ENCODE measurements at regions not wholly inside any gene's neighbourhood (a gene's known extent, or its start where the extent isn't known, plus 50 kb on each side); places are given as distances from the start of the nearest gene placed in this dataset.

DNA sequence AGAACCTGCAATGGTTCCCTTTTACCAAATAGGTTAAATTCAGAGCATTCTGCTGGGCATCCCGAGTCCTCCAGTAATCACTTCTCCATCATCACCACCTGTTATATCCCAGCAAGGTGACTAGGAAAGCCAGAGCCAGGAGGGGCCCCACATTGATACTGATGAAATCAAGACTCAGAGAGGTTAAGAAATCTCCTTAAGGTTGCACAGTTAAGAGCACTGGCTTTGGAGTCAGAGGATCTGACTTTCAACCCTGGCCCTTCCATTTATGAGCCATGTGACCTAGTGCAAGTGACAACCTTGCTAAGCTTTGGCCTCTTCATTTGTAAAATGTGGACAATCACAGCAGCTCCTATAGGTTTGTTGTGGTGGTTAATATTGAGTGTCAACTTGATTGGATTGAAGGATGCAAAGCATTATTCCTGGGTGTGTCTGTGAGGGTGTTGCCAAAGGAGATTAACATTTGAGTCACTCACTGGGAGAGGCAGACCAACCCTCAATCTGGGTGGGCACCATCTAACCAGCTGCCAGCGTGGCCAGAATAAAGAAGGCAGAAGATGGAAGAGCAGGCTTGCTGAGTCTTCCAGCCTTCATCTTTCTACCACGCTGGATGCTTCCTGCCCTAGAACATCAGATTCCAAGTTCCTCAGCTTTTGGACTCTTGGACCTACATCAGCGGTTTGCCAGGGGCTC lies 194.2 kb upstream of the ASIC2 start (continued):
- TF ChIP-seq GABPA (IDR thresholded peaks at IDR 0.05 in 1 of 2, conservative IDR thresholded peaks at IDR 0.05 in 1 of 2) (no peak), EGR1 (IDR thresholded peaks at IDR 0.05; ENCODE audit: low read depth in 2 of 2) (no peak), YY1 (IDR thresholded peaks at IDR 0.05) (no peak), SP1 (IDR thresholded peaks at IDR 0.05) (no peak), HNF4G (IDR thresholded peaks at IDR 0.05) (no peak), TAF1 (conservative IDR thresholded peaks at IDR 0.05) (no peak)

DNA sequence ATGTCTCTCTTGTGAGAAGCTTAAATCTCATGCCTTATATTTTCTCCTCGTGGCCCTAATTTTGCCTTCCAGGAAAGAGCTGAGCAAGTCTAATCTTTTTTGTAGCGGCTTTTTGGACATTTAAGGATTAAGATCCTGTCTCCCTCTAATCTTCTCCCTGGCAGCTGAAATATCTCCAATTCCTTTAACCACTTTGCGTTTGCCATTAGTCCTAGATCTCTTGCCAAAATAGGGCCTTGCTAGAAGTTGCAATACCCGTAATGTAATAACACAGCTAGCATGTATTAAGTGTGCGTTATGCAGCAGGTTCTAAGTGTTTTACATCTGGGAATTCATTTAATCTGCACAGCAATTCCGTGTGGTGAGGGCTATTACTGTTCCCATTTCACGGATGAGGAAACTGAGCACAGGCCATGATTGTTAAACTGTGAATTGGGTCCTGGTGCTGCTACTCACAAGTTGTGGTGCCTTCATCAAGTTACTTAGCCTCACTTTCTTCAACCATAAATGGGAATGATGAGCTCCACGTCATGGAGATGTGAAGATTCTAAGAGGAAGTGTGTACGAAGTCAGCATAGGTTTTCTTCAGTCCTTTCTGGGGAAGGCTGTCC lies 198.9 kb upstream of the ASIC2 start:
- WGBS, result 80% methylated on average over 9 of the region's 9 CpGs
- no peaks in the 10 kb centered on the region for H3K9me3 ChIP-seq (ENCODE audit: control insufficient read depth in 4 of 4, low read length in 3 of 4)
- no peak overlapping the region for H3K4me3 ChIP-seq (ENCODE audit: low read depth in 1 of 3, low read length in 3 of 3)
- no peak for DNase-seq (ENCODE audit: low spot score)
- no peaks in the 10 kb centered on the region for H3K36me3 ChIP-seq (ENCODE audit: control insufficient read depth in 4 of 4, insufficient read depth in 3 of 4, low read depth in 1 of 4, low read length in 3 of 4)
- no peaks in the 10 kb centered on the region for H3K27me3 ChIP-seq (ENCODE audit: control insufficient read depth in 4 of 4, insufficient read depth in 4 of 4, low read length in 3 of 4)
- no peak overlapping the region for H3K27ac ChIP-seq (ENCODE audit: low read depth in 1 of 2, low read length in 2 of 2)
- H3K4me1 ChIP-seq (ENCODE audit: control insufficient read depth in 4 of 4, insufficient read depth in 4 of 4, low read length in 3 of 4), result no peaks in the 10 kb centered on the region
- H3K9ac ChIP-seq (ENCODE audit: low read depth in 1 of 2, low read length in 2 of 2), result no peak overlapping the region
- no peak for TF ChIP-seq SP1 (IDR thresholded peaks at IDR 0.05)
- no peak for TF ChIP-seq TAF1 (conservative IDR thresholded peaks at IDR 0.05)
- TF ChIP-seq GABPA (IDR thresholded peaks at IDR 0.05 in 1 of 2, conservative IDR thresholded peaks at IDR 0.05 in 1 of 2), result no peak
- no peak for TF ChIP-seq ZBTB33 (IDR thresholded peaks at IDR 0.05)
- TF ChIP-seq NR2F2 (IDR thresholded peaks at IDR 0.05), result no peak
- no peak for TF ChIP-seq JUND (IDR thresholded peaks at IDR 0.05)
- TF ChIP-seq FOXA1 (IDR thresholded peaks at IDR 0.05), result no peak
- no peak for TF ChIP-seq RAD21 (IDR thresholded peaks at IDR 0.05)
- no peak for TF ChIP-seq FOXA2 (IDR thresholded peaks at IDR 0.05)
- TF ChIP-seq RXRA (IDR thresholded peaks at IDR 0.05), result no peak
- no peak for TF ChIP-seq EGR1 (IDR thresholded peaks at IDR 0.05; ENCODE audit: low read depth in 2 of 2)
- no peak for TF ChIP-seq REST (IDR thresholded peaks at IDR 0.05)
- TF ChIP-seq ATF3 (IDR thresholded peaks at IDR 0.05), result no peak
- no peak for TF ChIP-seq HNF4G (IDR thresholded peaks at IDR 0.05)
- TF ChIP-seq, protein P1, sequence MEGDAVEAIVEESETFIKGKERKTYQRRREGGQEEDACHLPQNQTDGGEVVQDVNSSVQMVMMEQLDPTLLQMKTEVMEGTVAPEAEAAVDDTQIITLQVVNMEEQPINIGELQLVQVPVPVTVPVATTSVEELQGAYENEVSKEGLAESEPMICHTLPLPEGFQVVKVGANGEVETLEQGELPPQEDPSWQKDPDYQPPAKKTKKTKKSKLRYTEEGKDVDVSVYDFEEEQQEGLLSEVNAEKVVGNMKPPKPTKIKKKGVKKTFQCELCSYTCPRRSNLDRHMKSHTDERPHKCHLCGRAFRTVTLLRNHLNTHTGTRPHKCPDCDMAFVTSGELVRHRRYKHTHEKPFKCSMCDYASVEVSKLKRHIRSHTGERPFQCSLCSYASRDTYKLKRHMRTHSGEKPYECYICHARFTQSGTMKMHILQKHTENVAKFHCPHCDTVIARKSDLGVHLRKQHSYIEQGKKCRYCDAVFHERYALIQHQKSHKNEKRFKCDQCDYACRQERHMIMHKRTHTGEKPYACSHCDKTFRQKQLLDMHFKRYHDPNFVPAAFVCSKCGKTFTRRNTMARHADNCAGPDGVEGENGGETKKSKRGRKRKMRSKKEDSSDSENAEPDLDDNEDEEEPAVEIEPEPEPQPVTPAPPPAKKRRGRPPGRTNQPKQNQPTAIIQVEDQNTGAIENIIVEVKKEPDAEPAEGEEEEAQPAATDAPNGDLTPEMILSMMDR (IDR thresholded peaks at IDR 0.05; ENCODE audit: low read depth, low read length, missing input control), result no peak
- no peak for TF ChIP-seq HNF4A (conservative IDR thresholded peaks at IDR 0.05)
- TF ChIP-seq, protein P2, sequence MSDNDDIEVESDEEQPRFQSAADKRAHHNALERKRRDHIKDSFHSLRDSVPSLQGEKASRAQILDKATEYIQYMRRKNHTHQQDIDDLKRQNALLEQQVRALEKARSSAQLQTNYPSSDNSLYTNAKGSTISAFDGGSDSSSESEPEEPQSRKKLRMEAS (IDR thresholded peaks at IDR 0.05), result no peak
- TF ChIP-seq YY1 (IDR thresholded peaks at IDR 0.05), result no peak

Data from liver (tissue), 8 donors.